Ureter (tissue), 1 donor: ENCODE measurements at regions not wholly inside any gene's neighbourhood (a gene's known extent, or its start where the extent isn't known, plus 50 kb on each side); places are given as distances from the start of the nearest gene placed in this dataset.
"Not testable (repeated sequence)": the region's sequence is repeated elsewhere in the genome, so short reads cannot be mapped to it uniquely, and the experiment has no call there.

Experiments used
- DNase-seq: peaks from one replicate; pipeline ENCODE4 v3.0.0-alpha.2; 2020; ENCODE audit warnings: low spot score
- donor health status: DM: yes; HTN: yes; CAD: no.

DNA sequence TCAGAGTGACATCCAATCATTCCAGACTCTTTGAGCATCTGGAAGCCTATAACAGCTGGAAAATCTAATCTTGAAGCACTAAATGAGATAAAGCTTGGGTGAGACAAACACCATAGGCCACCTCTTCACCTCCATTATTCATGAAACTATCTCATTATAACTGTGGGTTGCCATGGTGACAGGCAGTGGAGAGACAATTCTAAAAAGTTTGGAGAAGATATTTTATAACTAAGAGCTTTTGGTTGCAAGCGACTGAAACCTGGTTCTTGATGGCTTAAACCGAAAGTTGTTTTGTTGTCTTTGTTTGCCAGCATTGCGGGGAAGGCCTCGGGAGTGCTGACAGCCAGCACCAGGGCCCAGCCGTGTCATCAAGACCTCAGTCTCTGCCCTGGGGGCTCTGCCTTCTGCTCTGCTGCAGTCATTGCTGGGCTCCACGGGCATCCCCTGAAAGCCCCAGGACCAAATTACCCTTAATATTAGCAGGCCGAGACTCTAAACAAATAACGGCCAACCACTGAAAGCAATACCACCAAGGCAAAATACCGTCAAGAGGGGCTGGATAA lies 353.6 kb upstream of the SFSWAP start:
- no peak for DNase-seq

GRCh38 chr12:131357920-131358319 lies 353.0 kb upstream of the SFSWAP start:
- DNase-seq: no peak

- DNase-seq: no peak
These were observed 348.3 kb upstream of the SFSWAP start for GRCh38 chr12:131362291-131363211.

GRCh38 chr12:131363393-131363792 lies 347.5 kb upstream of the SFSWAP start:
- no peak for DNase-seq

DNA sequence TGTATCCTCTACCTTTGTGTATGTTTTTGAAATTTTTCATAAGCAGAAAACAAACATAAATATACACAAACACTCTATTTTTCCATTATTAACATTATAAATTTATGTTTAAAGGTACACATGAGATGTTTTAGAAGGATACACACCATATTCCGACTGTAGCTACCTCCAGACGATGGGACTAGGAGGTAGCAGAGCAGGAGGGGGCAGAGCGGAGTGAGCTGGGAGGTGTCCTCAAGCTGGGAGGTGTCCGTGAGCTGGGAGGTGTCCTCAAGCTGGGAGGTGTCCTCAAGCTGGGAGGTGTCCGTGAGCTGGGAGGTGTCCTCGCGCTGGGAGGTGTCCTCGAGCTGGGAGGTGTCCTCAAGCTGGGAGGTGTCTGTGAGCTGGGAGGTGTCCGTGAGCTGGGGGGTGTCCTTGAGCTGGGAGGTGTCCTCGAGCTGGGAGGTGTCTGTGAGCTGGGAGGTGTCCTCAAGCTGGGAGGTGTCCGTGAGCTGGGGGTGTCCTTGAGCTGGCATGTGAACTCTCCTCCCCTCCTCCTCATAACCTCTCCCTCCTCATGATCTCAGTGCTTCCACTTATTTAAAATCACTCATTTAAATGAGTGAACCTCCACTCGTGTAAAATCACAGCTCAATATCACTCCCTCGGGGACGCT lies 346.9 kb upstream of the SFSWAP start:
- no peak for DNase-seq

DNA sequence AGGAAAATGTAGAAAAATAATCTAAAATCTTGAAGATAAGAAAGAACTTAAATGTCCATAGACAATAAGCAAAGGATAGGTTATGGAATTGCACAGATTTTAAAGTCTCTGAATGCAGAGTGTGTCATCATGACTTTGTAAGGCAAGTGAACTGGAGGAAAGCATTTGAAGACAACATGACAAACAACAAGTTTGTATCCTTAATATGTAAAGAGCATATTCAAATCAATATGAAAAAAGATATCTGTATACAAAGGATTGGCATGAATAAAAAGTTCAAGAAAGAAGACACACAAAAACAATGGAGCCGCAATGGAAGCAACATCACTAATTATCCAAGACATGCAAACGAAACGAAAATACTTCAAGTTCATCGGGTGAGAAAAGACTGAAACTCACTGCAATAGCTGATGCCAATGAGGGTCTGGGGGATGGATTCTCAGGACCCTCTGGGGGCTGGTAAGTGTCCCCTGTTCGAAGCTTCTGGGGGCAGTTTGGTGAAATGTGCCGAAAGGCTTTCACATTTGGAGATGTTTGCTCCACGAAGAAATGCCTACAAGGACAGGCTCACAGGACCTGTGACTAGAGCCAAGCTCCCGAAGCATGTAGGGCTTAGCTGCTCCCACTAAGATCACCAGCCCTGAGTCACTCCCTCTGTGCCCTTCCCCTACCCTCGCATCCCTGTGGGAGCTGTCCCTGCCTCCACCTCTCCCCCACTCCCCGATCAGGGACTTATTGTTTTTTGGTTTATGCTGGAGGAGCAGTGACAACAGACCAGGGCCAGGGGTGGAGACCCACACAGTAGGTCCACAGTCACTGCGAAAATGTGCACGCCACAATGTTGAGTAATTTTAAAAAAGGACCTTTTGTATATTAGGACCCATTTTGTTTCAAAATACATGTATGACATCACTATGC lies 345.7 kb upstream of the SFSWAP start:
- DNase-seq: no peak

DNA sequence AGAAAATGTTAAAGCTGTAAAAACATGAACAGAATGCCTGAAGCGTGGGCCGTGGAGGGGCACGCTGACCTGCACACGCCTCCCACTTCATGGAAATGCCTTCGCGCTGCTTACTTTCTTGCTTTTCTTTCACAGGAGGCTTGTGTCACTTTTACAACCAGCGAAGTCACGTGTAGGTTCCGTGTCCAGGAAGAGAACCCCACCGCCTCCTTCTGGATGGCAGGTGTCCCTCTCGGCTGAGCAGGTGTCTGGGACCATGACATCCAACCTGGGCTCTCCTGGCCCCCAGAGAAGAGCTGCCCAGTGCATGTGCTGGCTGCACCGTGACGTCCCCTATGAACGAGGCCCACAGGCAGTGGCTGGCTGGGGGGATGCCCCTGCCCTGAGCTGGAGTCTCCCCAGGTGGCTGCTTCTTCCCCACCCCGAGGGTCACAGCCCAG lies 345.0 kb upstream of the SFSWAP start:
- no peak for DNase-seq

DNA sequence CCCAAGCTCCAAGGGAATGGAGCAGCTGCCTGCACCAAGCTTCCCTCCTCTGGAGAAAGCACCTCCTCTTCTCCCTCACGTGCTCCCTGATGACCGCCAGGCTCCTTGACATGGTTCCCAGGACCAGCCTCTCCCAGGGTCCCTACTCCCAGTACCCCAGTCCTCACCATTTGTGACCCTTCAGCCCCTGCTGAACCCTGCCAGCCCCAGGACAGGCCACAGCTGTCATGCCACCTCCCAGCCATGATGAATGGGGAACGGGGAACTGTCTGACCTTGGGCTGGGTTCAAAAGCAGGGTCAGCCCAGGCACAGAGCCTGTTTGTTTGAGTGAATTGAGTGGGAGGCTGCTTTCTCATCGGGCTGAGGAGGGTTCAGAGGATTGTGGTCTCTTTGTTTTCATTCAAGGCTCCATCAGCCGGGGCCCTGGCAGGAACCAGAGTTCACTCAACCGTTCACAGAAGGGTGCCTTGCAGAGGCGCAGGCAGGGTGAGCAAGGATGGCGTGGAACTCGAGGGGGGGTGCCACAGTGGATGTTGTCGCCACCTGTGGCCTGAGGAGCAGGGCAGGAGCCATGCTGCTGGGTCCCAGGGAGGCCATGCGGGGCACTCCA lies 344.5 kb upstream of the SFSWAP start:
- no peak for DNase-seq

- not testable (repeated sequence) for DNase-seq
These were observed 343.6 kb upstream of the SFSWAP start for GRCh38 chr12:131367067-131367982.

DNA sequence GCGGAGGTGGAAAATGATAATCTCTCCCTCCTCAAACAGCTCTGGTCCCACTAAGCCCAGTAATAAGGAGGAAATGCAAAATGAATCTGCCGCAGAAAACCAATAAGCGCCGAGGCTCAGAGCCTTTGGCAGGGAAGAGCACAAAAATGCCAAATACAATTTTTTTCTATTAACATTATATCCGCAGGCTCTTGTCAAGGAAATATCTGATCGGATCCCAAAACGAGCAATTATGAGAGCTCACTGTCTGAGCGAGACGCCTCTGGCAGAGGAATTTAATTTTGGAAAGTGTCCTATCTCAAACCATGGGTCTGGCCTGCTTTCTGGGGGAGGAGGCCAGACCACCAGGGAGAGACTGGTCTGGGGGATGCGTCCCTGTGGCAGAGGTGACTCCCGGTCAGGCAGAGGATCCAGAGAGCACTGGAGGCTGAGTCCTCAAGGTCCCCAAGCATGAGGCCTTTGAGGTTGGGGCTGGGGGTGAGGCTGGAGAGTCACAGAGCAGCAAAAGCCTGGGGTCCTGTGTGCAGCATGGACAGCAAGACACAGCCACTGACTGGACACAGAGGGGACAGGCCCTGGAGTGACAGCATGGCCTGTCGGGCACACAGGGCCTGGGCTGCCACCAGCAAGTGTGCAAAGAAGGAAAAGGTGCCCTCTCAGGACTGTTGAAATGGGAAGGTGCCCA lies 342.8 kb upstream of the SFSWAP start:
- DNase-seq: no peak

DNA sequence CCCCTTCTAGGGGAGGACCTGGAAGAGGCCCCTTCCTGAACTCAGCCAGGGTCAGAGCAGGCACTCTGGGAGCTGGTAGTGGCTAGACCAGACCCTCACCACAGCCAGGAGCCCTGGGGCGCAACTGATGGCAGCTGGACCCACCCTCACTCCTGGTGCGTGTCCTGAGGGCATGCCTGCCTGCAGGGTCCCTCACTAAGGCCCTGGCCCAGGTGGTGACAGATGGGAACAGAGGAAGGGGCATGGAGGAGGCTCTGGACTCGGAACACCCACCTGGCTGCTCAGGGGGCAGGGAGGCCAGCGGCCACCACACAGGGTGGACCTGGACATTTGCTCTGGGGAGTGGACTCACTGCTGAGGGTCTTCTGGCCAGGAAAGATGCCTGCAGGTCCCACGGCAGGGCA lies 342.2 kb upstream of the SFSWAP start:
- no peak for DNase-seq

DNA sequence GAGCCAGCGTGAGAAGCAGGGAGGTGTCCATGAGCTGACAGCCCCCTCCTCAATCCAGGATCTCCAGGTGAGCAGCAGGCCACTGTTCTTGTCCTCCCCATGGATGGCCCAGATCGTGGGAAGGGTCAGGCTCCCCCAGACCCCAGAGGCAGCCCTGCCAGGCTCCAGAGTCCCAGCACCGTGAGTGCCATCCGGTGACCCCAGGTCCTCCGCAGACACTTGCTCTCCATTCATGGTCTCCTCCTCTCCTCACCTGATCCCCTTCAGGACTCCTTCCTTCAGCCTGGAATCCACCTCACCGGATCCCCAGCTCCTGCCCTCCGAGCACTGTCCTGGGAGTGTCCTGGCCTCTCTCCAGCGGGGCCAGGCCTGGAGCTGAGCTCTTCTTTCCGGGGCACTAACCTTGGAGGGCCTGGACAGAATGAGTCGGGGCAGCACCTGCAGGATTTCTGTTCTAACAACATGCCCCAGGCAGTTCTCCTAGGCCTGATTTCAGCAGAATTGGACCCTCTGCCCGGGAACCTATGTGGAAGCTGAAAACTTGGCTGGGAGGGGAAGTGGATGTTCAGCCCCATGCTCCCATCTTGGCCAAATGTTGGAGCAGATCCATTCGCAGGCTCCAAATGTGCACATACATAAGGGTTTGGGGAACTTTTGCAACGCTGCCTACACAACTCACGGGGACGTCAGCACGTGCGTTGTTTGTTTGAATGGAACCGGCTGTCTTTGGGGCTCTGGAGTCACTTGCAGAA lies 341.6 kb upstream of the SFSWAP start:
- DNase-seq: no peak

GRCh38 chr12:131370321-131370720 lies 340.6 kb upstream of the SFSWAP start:
- no peak for DNase-seq

DNA sequence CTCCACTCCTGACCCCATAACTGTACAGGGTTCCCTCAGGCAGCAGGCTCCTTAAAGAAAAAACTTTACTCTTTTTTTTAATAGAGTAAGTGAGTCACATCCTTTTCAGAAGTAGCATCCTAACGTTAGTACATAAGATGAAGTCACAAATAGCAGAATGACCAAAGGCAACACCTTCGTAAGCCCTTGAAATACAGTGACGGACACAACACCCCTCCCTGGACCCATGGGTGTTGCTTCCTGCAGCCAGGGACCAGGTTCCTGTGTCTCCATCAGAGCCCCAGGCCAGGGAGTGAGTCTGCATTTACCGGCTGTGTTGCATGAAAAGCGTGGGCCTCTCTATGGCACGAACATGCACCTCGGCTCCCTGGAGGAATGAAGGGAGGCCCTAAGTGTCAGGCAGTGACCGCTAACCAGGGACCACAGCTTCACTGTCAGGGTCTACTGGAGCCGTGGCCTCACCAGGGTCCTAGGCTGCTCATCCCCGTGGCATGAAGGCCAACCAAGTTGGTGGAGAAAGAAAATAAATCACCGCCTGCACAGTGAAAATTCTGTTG lies 340.0 kb upstream of the SFSWAP start:
- DNase-seq: no peak

DNA sequence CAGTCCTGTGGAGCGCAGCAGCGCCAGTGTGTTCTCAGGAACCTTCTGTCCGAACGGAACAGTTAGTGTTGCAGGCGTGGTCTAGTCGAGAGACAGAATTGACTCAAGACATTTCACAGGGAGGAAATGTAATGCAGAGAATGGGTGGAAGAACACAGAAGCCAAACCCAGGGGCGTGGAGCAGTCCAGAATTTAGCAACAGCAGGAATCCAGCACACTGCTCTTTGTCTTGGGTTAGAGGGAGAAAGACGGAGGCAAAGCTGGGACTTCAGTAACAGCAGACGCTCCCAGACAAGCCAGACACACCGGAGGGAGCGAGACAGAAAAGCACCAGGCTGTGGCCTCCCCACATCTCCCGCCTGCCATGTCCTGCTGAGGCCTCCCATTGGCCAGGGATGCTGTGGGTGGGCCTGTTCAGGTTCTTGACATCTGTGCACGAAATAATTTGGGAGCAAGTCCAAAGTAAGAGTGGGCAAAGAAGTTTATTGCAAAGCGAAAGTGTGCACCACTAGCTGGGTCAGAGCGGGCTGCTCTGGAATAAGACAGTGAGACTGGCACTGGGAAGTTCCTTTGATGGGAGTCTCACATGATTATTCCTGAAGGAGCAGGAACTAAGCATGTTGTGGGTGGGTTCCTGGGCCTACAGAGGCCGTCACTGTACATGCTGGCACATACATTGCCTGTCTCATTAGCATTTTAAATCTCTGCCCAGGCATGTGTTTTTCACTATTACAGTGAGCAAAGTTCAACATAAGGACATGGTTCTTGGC lies 339.3 kb upstream of the SFSWAP start:
- DNase-seq: no peak

DNA sequence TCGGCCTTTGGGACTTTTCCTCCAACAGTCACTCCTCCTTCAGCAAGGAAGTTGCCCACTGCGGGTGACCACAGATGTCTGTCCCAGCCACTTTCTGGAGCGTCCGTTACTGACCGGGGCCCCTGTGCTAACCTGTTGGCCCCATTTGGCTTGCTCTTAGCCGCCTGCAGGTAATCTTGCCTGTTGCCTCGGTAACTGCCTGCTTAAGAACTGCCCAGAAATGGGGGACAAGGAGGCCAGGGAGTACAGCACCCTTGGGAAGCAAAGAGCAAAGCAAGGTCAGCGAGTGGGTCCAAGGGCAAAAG lies 338.8 kb upstream of the SFSWAP start:
- DNase-seq: no peak

- DNase-seq: no peak
These were observed 338.1 kb upstream of the SFSWAP start for GRCh38 chr12:131372706-131373195.
